GM23338 (cell line): ENCODE measurements at regions not wholly inside any gene's neighbourhood (a gene's known extent, or its start where the extent isn't known, plus 50 kb on each side); places are given as distances from the start of the nearest gene placed in this dataset.

Experiments
- ATAC-seq: fragments of 200-7000 bp; cut with Tn5 transposase; 3 replicates; pipeline ENCODE4 v1.9.1; 2020
- DNase-seq: peaks from one replicate; pipeline ENCODE4 v3.0.0-alpha.2; 2015; ENCODE audit warnings: low spot score
- H2AFZ ChIP-seq: fragments of 200-600 bp; sonication (generic); 2 replicates; pipeline ENCODE4 v1.8.0; 2016; ENCODE audit warnings: antibody characterized with exemption, mild to moderate bottlenecking, moderate library complexity
- H3F3A ChIP-seq: fragments of 200-600 bp; sonication (generic); replicated peaks from 2 replicates; pipeline ENCODE4 v1.8.0; 2017; ENCODE audit warnings: antibody characterized with exemption, mixed run types, low read depth
- H3K27ac ChIP-seq: fragments of 200-600 bp; sonication (generic); 2 replicates; pipeline ENCODE4 v1.6.1; 2016; ENCODE audit warnings: low read depth
- H3K27me3 ChIP-seq: fragments of 200-600 bp; sonication (generic); 2 replicates; pipeline ENCODE4 v1.8.0; 2016; ENCODE audit warnings: mild to moderate bottlenecking, mixed run types, moderate library complexity; ENCODE audit not compliant: insufficient read depth
- H3K36me3 ChIP-seq: fragments of 200-600 bp; sonication (generic); 2 replicates; pipeline ENCODE4 v1.8.0; 2016; ENCODE audit warnings: mild to moderate bottlenecking; ENCODE audit not compliant: insufficient read depth
- H3K4me1 ChIP-seq: fragments of 200-600 bp; sonication (generic); 2 replicates; pipeline ENCODE4 v1.8.0; 2016; ENCODE audit warnings: mild to moderate bottlenecking, moderate library complexity; ENCODE audit not compliant: insufficient read depth
- H3K4me2 ChIP-seq: fragments of 200-600 bp; sonication (generic); 2 replicates; pipeline ENCODE4 v1.7.1; 2017; ENCODE audit warnings: mixed run types
- H3K4me3 ChIP-seq: fragments of 200-600 bp; sonication (generic); 2 replicates; pipeline ENCODE4 v1.6.1; 2016; ENCODE audit warnings: mixed run types
- H3K79me2 ChIP-seq: fragments of 200-600 bp; sonication (generic); replicated peaks from 2 replicates; pipeline ENCODE4 v1.8.0; 2017; ENCODE audit warnings: mild to moderate bottlenecking; ENCODE audit not compliant: insufficient read depth
- H3K9me2 ChIP-seq: fragments of 200-600 bp; sonication (generic); 2 replicates; pipeline ENCODE4 v1.8.0; 2017; ENCODE audit not compliant: insufficient read depth
- H4K20me1 ChIP-seq: fragments of 200-600 bp; sonication (generic); replicated peaks from 2 replicates; pipeline ENCODE4 v1.8.0; 2017; ENCODE audit warnings: mild to moderate bottlenecking; ENCODE audit not compliant: insufficient read depth
- H3K27ac Mint-ChIP-seq: 2 replicates; pipeline ENCODE4 v1.8.0; 2020; ENCODE audit warnings: inconsistent platforms, mild to moderate bottlenecking, moderate library complexity, mixed read lengths
- H3K27me3 Mint-ChIP-seq: 3 replicates; pipeline ENCODE4 v1.8.0; 2022; ENCODE audit warnings: low read depth, mild to moderate bottlenecking, moderate library complexity, mixed read lengths, inconsistent platforms; ENCODE audit not compliant: insufficient read depth, poor library complexity
- H3K36me3 Mint-ChIP-seq: 3 replicates; pipeline ENCODE4 v1.8.0; 2021; ENCODE audit warnings: low read depth, mild to moderate bottlenecking, inconsistent platforms, moderate library complexity, mixed read lengths
- H3K4me1 Mint-ChIP-seq: 3 replicates; pipeline ENCODE4 v1.8.0; 2020; ENCODE audit warnings: mild to moderate bottlenecking, inconsistent platforms, mixed read lengths
- H3K4me3 Mint-ChIP-seq: 3 replicates; pipeline ENCODE4 v1.8.0; 2021; ENCODE audit warnings: moderate library complexity, mild to moderate bottlenecking, inconsistent platforms, mixed read lengths
- H3K9me3 Mint-ChIP-seq: 3 replicates; pipeline ENCODE4 v1.8.0; 2020; ENCODE audit warnings: moderate library complexity, mild to moderate bottlenecking, inconsistent platforms, mixed read lengths
- CREB1 ChIP-seq: fragments of 250-450 bp; sonication (Bioruptor Pico); IDR thresholded peaks from 2 replicates; pipeline ENCODE4 v1.5.0; 2020; ENCODE audit warnings: low read depth, mild to moderate bottlenecking, moderate library complexity
- EZH2 ChIP-seq: fragments of 200-600 bp; sonication (generic); IDR thresholded peaks from one replicate; pipeline ENCODE4 v1.8.0; 2017; ENCODE audit warnings: antibody characterized with exemption, mild to moderate bottlenecking, low read depth; ENCODE audit not compliant: unreplicated experiment
- JUNB ChIP-seq: IDR thresholded peaks from one replicate; pipeline ENCODE4 v1.6.1; 2016; ENCODE audit warnings: antibody characterized with exemption; ENCODE audit not compliant: unreplicated experiment
- NANOG ChIP-seq: IDR thresholded peaks from 2 replicates; pipeline ENCODE4 v1.6.1; 2016; ENCODE audit warnings: antibody characterized with exemption, borderline replicate concordance
- POLR2AphosphoS5 ChIP-seq: IDR thresholded peaks from 2 replicates; pipeline ENCODE4 v1.6.1; 2016; ENCODE audit warnings: antibody characterized with exemption, low read depth
- STAT1 ChIP-seq: IDR thresholded peaks from one replicate; pipeline ENCODE4 v1.6.1; 2016; ENCODE audit warnings: antibody characterized with exemption; ENCODE audit not compliant: unreplicated experiment
- ZNF114 ChIP-seq: fragments of 250-450 bp; sonication (Bioruptor Pico); IDR thresholded peaks from 2 replicates; pipeline ENCODE4 v1.5.0; 2020; ENCODE audit warnings: mild to moderate bottlenecking, moderate library complexity
- ZNF331 ChIP-seq: fragments of 250-450 bp; sonication (Bioruptor Pico); IDR thresholded peaks from 2 replicates; pipeline ENCODE4 v1.5.0; 2020; ENCODE audit warnings: low read depth, mild to moderate bottlenecking, moderate library complexity
- TF ChIP-seq, protein P1 (sequence below): IDR thresholded peaks from one replicate; pipeline ENCODE4 v1.6.1; 2018; ENCODE audit warnings: antibody characterized with exemption; ENCODE audit not compliant: unreplicated experiment
- TF ChIP-seq, protein P2 (sequence below), 2 experiments: fragments of 200-600 bp in 1 of 2; sonication (generic) in 1 of 2; conservative IDR thresholded peaks; 2 replicates each; pipeline versions ENCODE4 v1.5.1 to v1.6.1; 2016 to 2017; ENCODE audit warnings: antibody characterized with exemption in 2 of 2, low read depth in 2 of 2, mild to moderate bottlenecking in 2 of 2, moderate library complexity in 1 of 2
- TF ChIP-seq, protein P3 (sequence below): fragments of 250-450 bp; sonication (Bioruptor Pico); IDR thresholded peaks from 2 replicates; pipeline ENCODE4 v1.5.0; 2020; ENCODE audit warnings: mild to moderate bottlenecking, moderate library complexity

DNA sequence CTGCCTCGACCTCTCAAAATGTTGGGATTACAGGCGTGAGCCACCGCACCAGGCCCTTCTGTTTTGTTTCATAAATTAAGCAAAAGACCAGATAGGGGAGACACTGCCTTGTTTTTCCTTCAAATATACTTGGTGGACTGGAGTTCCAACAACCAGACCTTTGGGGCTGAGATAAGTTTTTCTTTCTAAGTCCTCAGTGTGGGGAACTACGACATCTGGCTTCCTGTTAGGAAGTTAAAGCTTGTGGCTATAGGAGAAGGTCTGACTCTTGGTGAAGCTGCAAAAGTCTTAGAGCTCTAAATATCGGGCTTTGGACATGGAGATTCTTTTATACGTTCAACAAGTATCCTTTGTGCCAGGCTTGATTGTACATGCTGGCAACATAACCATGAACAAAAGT, 64.1 kb upstream of the EED start:
- no peak for ATAC-seq
- H3K27me3 Mint-ChIP-seq: no peaks in the 10 kb centered on the region
- H3K4me3 Mint-ChIP-seq: no peak overlapping the region
- Histone ChIP-seq H3K27ac (no peak overlapping the region), H3K36me3 (no peaks in the 10 kb centered on the region), H3K27me3 (no peaks in the 10 kb centered on the region), H3K4me3 (no peak overlapping the region), H3K79me2 (no peaks in the 10 kb centered on the region), H3K4me2 (no peak overlapping the region), H3K4me1 (no peaks in the 10 kb centered on the region), H4K20me1 (no peaks in the 10 kb centered on the region), H3K9me2 (no peaks in the 10 kb centered on the region), H2AFZ (no peak overlapping the region; the same call in 1 of the 2 replicates), H3F3A (no peaks in the 10 kb centered on the region)
- no peak overlapping the region for H3K27ac Mint-ChIP-seq
- no peak for DNase-seq
- no peaks in the 10 kb centered on the region for H3K9me3 Mint-ChIP-seq
- no peaks in the 10 kb centered on the region for H3K4me1 Mint-ChIP-seq
- TF ChIP-seq POLR2AphosphoS5 (no peak), EZH2 (no peak), CREB1 (CRISPR knock-in tag) (no peak)
- no peaks in the 10 kb centered on the region for H3K36me3 Mint-ChIP-seq

DNA sequence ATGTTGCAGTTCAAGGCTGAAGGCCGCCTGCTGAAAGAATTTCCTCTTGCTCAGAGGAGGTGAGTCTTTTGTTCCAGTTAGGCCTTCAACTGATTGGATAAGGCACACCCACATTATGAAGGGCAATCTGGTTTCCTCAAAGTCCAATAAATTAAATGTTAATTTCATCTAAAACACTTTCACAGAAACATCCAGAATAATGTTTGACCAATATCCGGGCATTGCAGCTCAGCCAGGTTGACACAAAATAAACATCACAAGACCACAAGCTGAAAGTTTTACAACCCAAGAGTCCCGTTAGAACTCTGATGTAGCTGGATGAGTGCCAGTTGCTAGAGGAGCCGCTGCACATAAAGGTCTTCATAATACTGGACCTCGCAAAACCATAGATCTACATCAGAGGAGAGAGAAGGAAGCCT, 64.9 kb upstream of the EED start:
- no peaks in the 10 kb centered on the region for H3K36me3 ChIP-seq
- no peak overlapping the region for H3K4me3 ChIP-seq
- Mint-ChIP-seq H3K27me3 (no peaks in the 10 kb centered on the region), H3K9me3 (no peaks in the 10 kb centered on the region), H3K4me1 (no peaks in the 10 kb centered on the region), H3K36me3 (no peaks in the 10 kb centered on the region), H3K27ac (no peak overlapping the region), H3K4me3 (no peak overlapping the region)
- ATAC-seq (no peak), DNase-seq (no peak)
- H3K27me3 ChIP-seq: no peaks in the 10 kb centered on the region
- H3K27ac ChIP-seq: no peak overlapping the region
- no peaks in the 10 kb centered on the region for H3F3A ChIP-seq
- H3K4me1 ChIP-seq: no peaks in the 10 kb centered on the region
- H4K20me1 ChIP-seq: no peaks in the 10 kb centered on the region
- H2AFZ ChIP-seq: 0 out of 2 replicates have a peak overlapping the region, but pooled peaks have one; percentile 18
- no peak overlapping the region for H3K4me2 ChIP-seq
- no peaks in the 10 kb centered on the region for H3K9me2 ChIP-seq
- no peaks in the 10 kb centered on the region for H3K79me2 ChIP-seq
- TF ChIP-seq EZH2 (no peak), POLR2AphosphoS5 (no peak), JUNB (no peak), CREB1 (CRISPR knock-in tag) (no peak), STAT1 (no peak), ZNF331 (no peak), ZNF114 (CRISPR knock-in tag) (no peak), NANOG (no peak)
- TF ChIP-seq, protein P1, sequence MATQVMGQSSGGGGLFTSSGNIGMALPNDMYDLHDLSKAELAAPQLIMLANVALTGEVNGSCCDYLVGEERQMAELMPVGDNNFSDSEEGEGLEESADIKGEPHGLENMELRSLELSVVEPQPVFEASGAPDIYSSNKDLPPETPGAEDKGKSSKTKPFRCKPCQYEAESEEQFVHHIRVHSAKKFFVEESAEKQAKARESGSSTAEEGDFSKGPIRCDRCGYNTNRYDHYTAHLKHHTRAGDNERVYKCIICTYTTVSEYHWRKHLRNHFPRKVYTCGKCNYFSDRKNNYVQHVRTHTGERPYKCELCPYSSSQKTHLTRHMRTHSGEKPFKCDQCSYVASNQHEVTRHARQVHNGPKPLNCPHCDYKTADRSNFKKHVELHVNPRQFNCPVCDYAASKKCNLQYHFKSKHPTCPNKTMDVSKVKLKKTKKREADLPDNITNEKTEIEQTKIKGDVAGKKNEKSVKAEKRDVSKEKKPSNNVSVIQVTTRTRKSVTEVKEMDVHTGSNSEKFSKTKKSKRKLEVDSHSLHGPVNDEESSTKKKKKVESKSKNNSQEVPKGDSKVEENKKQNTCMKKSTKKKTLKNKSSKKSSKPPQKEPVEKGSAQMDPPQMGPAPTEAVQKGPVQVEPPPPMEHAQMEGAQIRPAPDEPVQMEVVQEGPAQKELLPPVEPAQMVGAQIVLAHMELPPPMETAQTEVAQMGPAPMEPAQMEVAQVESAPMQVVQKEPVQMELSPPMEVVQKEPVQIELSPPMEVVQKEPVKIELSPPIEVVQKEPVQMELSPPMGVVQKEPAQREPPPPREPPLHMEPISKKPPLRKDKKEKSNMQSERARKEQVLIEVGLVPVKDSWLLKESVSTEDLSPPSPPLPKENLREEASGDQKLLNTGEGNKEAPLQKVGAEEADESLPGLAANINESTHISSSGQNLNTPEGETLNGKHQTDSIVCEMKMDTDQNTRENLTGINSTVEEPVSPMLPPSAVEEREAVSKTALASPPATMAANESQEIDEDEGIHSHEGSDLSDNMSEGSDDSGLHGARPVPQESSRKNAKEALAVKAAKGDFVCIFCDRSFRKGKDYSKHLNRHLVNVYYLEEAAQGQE: no peak
- TF ChIP-seq, protein P2, sequence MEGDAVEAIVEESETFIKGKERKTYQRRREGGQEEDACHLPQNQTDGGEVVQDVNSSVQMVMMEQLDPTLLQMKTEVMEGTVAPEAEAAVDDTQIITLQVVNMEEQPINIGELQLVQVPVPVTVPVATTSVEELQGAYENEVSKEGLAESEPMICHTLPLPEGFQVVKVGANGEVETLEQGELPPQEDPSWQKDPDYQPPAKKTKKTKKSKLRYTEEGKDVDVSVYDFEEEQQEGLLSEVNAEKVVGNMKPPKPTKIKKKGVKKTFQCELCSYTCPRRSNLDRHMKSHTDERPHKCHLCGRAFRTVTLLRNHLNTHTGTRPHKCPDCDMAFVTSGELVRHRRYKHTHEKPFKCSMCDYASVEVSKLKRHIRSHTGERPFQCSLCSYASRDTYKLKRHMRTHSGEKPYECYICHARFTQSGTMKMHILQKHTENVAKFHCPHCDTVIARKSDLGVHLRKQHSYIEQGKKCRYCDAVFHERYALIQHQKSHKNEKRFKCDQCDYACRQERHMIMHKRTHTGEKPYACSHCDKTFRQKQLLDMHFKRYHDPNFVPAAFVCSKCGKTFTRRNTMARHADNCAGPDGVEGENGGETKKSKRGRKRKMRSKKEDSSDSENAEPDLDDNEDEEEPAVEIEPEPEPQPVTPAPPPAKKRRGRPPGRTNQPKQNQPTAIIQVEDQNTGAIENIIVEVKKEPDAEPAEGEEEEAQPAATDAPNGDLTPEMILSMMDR (conservative IDR thresholded peaks at IDR 0.05; ENCODE audit: low read depth in 2 of 2): no peak
- TF ChIP-seq, protein P3, sequence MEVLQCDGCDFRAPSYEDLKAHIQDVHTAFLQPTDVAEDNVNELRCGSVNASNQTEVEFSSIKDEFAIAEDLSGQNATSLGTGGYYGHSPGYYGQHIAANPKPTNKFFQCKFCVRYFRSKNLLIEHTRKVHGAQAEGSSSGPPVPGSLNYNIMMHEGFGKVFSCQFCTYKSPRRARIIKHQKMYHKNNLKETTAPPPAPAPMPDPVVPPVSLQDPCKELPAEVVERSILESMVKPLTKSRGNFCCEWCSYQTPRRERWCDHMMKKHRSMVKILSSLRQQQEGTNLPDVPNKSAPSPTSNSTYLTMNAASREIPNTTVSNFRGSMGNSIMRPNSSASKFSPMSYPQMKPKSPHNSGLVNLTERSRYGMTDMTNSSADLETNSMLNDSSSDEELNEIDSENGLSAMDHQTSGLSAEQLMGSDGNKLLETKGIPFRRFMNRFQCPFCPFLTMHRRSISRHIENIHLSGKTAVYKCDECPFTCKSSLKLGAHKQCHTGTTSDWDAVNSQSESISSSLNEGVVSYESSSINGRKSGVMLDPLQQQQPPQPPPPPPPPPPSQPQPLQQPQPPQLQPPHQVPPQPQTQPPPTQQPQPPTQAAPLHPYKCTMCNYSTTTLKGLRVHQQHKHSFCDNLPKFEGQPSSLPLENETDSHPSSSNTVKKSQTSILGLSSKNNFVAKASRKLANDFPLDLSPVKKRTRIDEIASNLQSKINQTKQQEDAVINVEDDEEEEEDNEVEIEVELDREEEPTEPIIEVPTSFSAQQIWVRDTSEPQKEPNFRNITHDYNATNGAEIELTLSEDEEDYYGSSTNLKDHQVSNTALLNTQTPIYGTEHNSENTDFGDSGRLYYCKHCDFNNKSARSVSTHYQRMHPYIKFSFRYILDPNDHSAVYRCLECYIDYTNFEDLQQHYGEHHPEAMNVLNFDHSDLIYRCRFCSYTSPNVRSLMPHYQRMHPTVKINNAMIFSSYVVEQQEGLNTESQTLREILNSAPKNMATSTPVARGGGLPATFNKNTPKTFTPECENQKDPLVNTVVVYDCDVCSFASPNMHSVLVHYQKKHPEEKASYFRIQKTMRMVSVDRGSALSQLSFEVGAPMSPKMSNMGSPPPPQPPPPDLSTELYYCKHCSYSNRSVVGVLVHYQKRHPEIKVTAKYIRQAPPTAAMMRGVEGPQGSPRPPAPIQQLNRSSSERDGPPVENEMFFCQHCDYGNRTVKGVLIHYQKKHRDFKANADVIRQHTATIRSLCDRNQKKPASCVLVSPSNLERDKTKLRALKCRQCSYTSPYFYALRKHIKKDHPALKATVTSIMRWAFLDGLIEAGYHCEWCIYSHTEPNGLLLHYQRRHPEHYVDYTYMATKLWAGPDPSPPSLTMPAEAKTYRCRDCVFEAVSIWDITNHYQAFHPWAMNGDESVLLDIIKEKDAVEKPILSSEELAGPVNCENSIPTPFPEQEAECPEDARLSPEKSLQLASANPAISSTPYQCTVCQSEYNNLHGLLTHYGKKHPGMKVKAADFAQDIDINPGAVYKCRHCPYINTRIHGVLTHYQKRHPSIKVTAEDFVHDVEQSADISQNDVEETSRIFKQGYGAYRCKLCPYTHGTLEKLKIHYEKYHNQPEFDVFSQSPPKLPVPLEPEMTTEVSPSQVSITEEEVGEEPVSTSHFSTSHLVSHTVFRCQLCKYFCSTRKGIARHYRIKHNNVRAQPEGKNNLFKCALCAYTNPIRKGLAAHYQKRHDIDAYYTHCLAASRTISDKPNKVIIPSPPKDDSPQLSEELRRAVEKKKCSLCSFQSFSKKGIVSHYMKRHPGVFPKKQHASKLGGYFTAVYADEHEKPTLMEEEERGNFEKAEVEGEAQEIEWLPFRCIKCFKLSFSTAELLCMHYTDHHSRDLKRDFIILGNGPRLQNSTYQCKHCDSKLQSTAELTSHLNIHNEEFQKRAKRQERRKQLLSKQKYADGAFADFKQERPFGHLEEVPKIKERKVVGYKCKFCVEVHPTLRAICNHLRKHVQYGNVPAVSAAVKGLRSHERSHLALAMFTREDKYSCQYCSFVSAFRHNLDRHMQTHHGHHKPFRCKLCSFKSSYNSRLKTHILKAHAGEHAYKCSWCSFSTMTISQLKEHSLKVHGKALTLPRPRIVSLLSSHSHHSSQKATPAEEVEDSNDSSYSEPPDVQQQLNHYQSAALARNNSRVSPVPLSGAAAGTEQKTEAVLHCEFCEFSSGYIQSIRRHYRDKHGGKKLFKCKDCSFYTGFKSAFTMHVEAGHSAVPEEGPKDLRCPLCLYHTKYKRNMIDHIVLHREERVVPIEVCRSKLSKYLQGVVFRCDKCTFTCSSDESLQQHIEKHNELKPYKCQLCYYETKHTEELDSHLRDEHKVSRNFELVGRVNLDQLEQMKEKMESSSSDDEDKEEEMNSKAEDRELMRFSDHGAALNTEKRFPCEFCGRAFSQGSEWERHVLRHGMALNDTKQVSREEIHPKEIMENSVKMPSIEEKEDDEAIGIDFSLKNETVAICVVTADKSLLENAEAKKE (CRISPR knock-in tag): no peak
